Mesodermal cell (in vitro differentiated cells): ENCODE measurements at regions not wholly inside any gene's neighbourhood (a gene's known extent, or its start where the extent isn't known, plus 50 kb on each side); places are given as distances from the start of the nearest gene placed in this dataset.

ENCODE experiments used
- H3K27ac ChIP-seq: 2 replicates; pipeline ENCODE4 v1.7.0; 2013; ENCODE audit warnings: mild to moderate bottlenecking, low read depth, low read length, moderate library complexity; ENCODE audit not compliant: severe bottlenecking
- H3K36me3 ChIP-seq: 2 replicates; pipeline ENCODE4 v1.7.1; 2013; ENCODE audit warnings: mild to moderate bottlenecking, low read length, moderate library complexity; ENCODE audit not compliant: control insufficient read depth, insufficient read depth
- H3K4me1 ChIP-seq: one replicate; pipeline ENCODE4 v1.7.1; 2013; ENCODE audit warnings: mild to moderate bottlenecking, low read length; ENCODE audit not compliant: insufficient read depth, control insufficient read depth, poor library complexity, severe bottlenecking
- H3K4me3 ChIP-seq: 2 replicates; pipeline ENCODE4 v1.7.0; 2013; ENCODE audit warnings: low read length, control low read depth, mild to moderate bottlenecking; ENCODE audit not compliant: insufficient read depth, poor library complexity, severe bottlenecking; ENCODE audit errors: extremely low read depth
- H3K9me3 ChIP-seq: 2 replicates; pipeline ENCODE4 v1.7.1; 2013; ENCODE audit warnings: mild to moderate bottlenecking, low read length, moderate library complexity; ENCODE audit not compliant: control insufficient read depth
- WGBS, 2 experiments: methylation state at CpG; one replicate each; pipeline ENCODE4 v1.1.5; 2013; ENCODE audit warnings: missing lambda C conversion rate in 2 of 2; ENCODE audit not compliant: insufficient coverage in 2 of 2; 5-methylcytosine and 5-hydroxymethylcytosine counted together

GRCh38 chr15:31151301-31152233 lies 50.0 kb upstream of the TRPM1 start:
- Histone ChIP-seq H3K9me3 (peaks cover 4% of the 10 kb centered on the region), H3K4me3 (no peak overlapping the region)
- WGBS, 2 experiments = 84 to 92% methylated on average over 2 to 5 of the region's 5 CpGs

GRCh38 chr15:31153531-31153930 lies 52.0 kb upstream of the TRPM1 start:
- no peaks in the 10 kb centered on the region for H3K36me3 ChIP-seq
- no peak overlapping the region for H3K4me3 ChIP-seq
- peaks cover 4% of the 10 kb centered on the region for H3K9me3 ChIP-seq
- WGBS, 2 experiments = 86 to 93% methylated on average over 6 to 7 of the region's 7 CpGs
- no peak overlapping the region for H3K27ac ChIP-seq
- H3K4me1 ChIP-seq = no peaks in the 10 kb centered on the region

More at GRCh38 chr15:31151301-31152233, 50.0 kb upstream of the TRPM1 start:
- no peak overlapping the region for H3K27ac ChIP-seq
- H3K36me3 ChIP-seq = no peaks in the 10 kb centered on the region
- H3K4me1 ChIP-seq = no peaks in the 10 kb centered on the region

GRCh38 chr15:31155151-31155550 lies 53.6 kb upstream of the TRPM1 start:
- WGBS, 2 experiments = 82 to 87% methylated on average over 3 of the region's 7 CpGs
- Histone ChIP-seq H3K27ac (no peak overlapping the region), H3K36me3 (no peaks in the 10 kb centered on the region), H3K4me3 (no peak overlapping the region), H3K9me3 (peaks cover 4% of the 10 kb centered on the region), H3K4me1 (peaks cover 4% of the 10 kb centered on the region)

- Histone ChIP-seq H3K4me3 (no peak overlapping the region), H3K4me1 (peaks cover 10% of the 10 kb centered on the region), H3K36me3 (no peaks in the 10 kb centered on the region), H3K9me3 (peaks cover 4% of the 10 kb centered on the region), H3K27ac (no peak overlapping the region)
- WGBS, 2 experiments = 80% methylated on average over 1 of the region's 1 CpG; no CpG with 5 or more reads in 1 of the 2 experiments
Measured at GRCh38 chr15:31156226-31156625, 54.7 kb upstream of the TRPM1 start.

GRCh38 chr15:31156808-31157207 lies 55.3 kb upstream of the TRPM1 start:
- H3K36me3 ChIP-seq = no peaks in the 10 kb centered on the region
- no peak overlapping the region for H3K4me3 ChIP-seq
- H3K4me1 ChIP-seq = peaks cover 10% of the 10 kb centered on the region
- H3K9me3 ChIP-seq = peaks cover 4% of the 10 kb centered on the region
- WGBS, 2 experiments = 85 to 95% methylated on average over 2 to 3 of the region's 4 CpGs
- no peak overlapping the region for H3K27ac ChIP-seq

- Histone ChIP-seq H3K4me1 (peaks cover 10% of the 10 kb centered on the region), H3K36me3 (no peaks in the 10 kb centered on the region), H3K27ac (no peak overlapping the region), H3K4me3 (no peak overlapping the region), H3K9me3 (peaks cover 1% of the 10 kb centered on the region)
- 88 to 95% methylated on average over 7 to 9 of the region's 10 CpGs for WGBS, 2 experiments
Measured at GRCh38 chr15:31157644-31158069, 56.1 kb upstream of the TRPM1 start.

GRCh38 chr15:31158858-31159569 lies 57.5 kb upstream of the TRPM1 start:
- peaks cover 10% of the 10 kb centered on the region for H3K4me1 ChIP-seq
- H3K9me3 ChIP-seq = no peaks in the 10 kb centered on the region
- WGBS, 2 experiments = 92 to 100% methylated on average over 1 to 5 of the region's 11 CpGs
- H3K36me3 ChIP-seq = no peaks in the 10 kb centered on the region
- H3K27ac ChIP-seq = no peak overlapping the region
- H3K4me3 ChIP-seq = no peak overlapping the region

- WGBS, 2 experiments = 88 to 94% methylated on average over 3 to 5 of the region's 6 CpGs
- Histone ChIP-seq H3K4me1 (peaks cover 10% of the 10 kb centered on the region), H3K36me3 (no peaks in the 10 kb centered on the region), H3K9me3 (no peaks in the 10 kb centered on the region), H3K4me3 (no peak overlapping the region), H3K27ac (no peak overlapping the region)
Measured at GRCh38 chr15:31159837-31160236, 58.3 kb upstream of the TRPM1 start.

GRCh38 chr15:31160297-31160696 lies 58.8 kb upstream of the TRPM1 start:
- 89 to 98% methylated on average over 6 to 7 of the region's 7 CpGs for WGBS, 2 experiments
- H3K27ac ChIP-seq = no peak overlapping the region
- H3K4me1 ChIP-seq = peaks cover 10% of the 10 kb centered on the region
- no peaks in the 10 kb centered on the region for H3K36me3 ChIP-seq
- no peak overlapping the region for H3K4me3 ChIP-seq
- no peaks in the 10 kb centered on the region for H3K9me3 ChIP-seq

- H3K4me1 ChIP-seq = peaks cover 10% of the 10 kb centered on the region
- WGBS, 2 experiments = 91 to 93% methylated on average over 14 to 24 of the region's 25 CpGs
- H3K27ac ChIP-seq = no peak overlapping the region
- H3K9me3 ChIP-seq = no peaks in the 10 kb centered on the region
- H3K4me3 ChIP-seq = no peak overlapping the region
- H3K36me3 ChIP-seq = no peaks in the 10 kb centered on the region
Measured at GRCh38 chr15:31160740-31161495, 59.4 kb upstream of the TRPM1 start.
